Stimulated activated CD8-positive, alpha-beta memory T cell treated with anti-CD3 and anti-CD28 coated beads, Interleukin-15, amount 100 ng/mL, for 48 hours (primary cell): ENCODE measurements at regions not wholly inside any gene's neighbourhood (a gene's known extent, or its start where the extent isn't known, plus 50 kb on each side); places are given as distances from the start of the nearest gene placed in this dataset.

Experiments used
- DNase-seq, 2 donors: peaks; one replicate each; pipeline ENCODE4 v3.0.0-alpha.2; 2020; ENCODE audit warnings: low read depth in 2 of 2

DNA sequence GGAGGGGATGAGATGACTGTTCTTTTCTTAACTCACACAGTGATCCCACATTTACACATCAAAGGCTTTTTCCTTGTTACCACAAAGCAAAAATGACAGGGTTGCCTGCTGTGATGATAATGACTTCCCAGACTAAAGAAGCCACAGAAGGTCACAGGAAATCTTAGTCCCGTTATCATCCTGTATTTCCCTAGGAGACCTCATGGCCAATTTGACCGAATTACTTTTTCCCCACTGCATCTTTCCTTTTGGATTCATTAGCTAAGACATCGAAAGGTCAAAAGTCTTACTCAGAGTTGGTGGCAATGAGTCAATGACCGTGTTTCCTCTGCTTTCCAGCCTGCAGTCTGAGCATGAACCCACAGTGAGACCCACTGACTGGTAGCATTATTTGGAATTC lies 130.1 kb upstream of the INHBA start:
- DNase-seq, result no peak

DNA sequence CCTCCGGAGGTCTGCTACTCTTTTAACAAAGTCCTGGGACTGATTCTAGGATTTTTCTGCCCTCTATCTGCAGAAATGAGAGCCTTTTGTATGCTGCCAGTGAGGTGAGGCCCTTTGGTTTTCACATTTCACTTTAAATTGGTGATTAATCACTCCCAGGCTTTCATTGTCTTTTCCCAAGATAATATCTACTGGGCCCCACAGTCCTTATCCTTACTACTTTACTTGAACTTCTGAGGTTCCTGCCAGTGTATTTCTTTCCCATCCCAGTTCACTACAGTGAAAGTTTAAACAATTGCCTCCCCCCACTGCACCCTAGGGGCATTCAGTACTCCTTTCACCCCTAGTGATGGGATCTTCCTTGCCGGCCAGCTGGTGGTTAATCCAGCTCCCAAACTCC lies 127.4 kb upstream of the INHBA start:
- no peak for DNase-seq

DNA sequence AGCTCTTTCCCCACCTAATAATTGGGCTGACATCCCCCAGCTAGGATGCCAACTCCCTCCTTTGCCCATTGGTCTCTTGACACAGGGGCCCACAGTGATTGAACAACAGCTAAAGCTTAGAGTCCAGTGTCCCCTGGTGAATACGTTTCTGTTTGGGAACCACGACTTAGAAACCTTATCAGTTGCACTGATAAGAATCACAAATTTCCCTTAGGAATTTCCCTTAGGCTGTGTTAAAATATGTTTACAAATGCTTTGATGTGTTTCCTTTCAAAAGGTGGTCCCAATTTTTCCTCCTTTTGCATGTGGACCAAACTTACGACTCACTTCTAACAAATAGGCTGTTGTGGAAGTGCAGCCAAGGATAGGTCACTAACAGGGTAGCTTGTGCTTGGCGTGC lies 126.0 kb upstream of the INHBA start:
- DNase-seq, result no peak

DNA sequence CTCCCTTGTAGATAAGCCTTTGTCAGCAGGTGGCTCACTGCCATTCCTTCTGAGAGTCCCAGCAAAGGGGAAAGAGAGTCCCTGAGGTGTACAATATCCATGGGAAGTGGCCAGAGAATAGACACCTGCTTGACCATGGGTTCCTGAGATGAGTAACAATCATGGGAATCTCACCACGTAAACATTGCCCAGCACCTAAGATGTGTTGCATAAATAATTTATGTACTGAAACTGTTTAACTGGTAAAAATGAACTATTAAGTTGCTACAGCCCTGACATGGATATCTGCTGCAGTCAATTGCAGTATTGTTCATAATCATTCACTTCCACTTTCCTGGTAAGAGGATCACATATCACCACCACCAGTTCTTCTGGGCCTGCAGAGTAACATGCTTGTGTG lies 123.8 kb upstream of the INHBA start:
- no peak for DNase-seq

DNA sequence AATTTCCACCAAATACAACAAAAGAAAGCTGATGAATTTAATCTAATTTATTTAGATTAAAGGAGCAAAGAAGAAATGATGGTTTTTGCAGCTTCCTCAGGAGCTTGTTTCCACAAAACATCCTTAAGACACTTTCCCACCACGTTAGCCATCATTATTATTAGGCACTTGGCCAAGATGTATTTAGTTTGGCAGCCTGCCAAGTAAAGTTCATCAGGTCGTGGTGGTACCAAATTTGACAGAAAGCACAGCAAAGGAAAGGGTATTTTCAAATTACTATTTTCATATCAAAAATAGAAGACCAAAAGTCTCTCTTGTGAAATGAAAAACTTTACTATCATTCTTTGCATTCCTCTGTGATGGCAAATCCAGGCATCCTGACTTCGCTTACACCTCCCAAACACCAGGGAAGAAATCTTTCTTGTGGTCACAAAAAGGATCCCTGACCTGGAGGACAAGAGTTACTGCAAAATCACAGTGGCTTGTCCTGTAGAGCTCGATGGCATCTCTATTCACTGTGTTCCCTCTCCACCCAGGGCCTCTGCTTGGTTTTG lies 123.1 kb upstream of the INHBA start:
- DNase-seq, result no peak

DNA sequence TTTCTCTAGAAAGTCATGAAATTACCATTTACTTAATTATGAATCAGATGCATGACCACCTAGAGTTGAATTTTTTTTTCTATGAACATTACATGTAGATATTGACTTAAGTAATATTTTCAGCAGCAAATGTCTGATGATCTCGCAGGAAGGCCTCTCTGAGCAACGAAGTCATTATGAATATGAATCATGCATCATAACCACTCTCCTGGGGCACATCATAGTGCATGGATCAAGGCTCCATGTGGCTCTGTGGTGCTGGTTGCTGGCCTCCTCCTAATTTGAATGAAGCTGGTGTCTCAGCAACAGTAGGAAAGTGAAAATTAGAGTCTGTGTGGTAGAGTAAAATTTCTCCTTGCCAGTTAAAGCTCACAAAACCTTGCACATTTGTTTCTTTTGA lies 121.4 kb upstream of the INHBA start:
- no peak for DNase-seq

DNA sequence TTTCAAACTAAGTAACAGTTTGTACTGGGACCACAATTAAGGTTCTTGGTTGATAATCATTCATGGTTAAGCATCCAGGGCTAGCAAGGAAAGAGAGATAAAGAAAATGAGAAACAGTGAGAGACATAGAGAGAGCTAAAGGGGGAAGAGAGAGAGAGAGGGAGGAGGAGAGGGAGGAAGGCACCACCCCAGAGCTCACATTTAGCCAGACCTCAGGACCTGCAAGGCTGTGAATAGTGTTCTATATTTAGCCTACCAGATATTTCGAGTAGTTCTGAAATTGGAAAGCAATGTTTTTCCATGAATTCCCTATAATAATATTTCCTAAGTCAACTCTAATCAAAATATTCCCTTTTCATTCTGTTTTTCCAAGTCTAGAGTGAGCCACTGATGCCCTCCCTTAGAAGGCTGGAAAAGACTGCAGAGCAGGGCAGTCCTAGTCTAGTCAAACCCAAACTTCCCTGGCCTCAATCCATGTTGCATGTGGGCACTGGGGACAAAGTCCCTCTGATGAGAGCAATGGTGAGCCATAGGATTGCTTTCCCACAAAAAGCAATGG lies 119.4 kb upstream of the INHBA start:
- DNase-seq, result no peak

DNA sequence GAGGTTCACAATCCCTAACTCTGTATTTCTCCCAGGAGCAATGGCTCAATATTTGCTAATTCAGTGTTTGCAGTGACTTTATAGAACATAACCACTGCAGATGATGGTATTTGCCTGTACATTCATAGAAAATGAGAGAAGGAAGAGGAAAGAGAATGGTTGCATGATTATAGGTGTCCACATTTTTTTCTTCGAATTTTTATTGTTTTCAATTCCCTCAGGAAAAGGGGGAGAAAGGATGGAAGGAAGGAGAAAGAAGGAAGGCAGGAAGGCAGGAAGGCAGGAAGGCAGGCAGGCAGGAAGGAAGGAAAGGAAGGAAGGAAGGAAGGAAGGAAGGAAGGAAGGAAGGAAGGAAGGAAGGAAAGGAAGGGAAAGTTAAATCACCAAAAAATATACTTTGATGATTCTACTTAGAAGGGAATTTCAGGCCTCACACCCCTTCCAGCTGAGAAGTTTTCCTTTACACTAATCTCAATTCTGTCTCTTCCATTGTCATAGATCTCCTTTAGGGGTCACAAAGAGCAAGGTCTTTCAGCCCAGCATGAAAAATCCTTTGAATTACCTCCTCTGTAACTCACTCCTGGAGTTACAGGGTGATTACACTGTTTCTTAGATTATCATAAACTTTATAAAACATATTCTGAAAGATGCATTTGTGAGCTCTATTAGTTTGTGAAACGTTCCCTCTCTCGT lies 118.8 kb upstream of the INHBA start:
- DNase-seq, result no peak

DNA sequence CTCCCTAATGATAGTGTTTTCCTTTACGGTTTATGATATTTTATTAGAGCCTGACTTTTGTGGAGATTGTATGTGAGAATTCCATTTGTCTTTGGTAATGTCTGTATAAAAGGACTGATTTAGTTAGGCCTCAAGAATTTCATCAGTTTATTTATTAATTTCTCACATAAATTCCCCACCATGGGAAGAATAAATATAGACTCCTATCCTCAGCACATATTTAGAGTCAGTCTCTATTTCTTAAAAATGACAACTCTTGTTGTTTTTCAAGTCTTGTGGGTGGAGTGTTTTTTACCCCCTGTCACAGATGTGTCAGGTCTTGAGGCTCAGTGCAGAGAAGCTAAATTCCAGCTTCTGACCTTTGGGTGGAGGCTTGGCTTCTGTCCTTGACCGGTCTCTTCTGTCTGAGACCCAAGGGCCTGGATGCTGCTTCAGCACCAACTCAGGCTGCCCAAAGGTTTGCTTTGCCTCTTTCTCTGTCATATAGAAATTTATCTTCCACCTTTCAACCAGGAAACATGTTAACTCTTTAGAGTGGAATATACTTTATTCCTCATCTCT lies 117.3 kb upstream of the INHBA start:
- no peak for DNase-seq

DNA sequence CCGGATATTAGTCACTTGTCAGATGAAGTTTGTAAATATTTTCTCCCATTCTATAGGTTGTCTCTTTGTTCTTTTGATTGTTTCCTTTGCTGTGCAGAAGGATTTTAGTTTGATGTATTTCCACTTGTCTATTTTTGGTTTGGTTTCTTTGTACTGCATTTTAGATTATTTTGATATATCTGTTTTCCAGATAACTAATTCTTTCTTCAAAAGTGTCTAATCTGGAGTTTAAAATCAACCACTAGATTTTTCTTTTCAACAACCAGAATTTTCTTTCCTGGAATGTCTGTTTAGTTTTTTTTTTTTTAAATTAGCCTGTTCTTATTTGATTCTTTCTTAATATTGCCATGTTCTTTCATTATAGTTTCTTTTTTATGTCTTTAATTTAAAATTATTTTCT lies 116.8 kb upstream of the INHBA start:
- DNase-seq, result no peak

DNA sequence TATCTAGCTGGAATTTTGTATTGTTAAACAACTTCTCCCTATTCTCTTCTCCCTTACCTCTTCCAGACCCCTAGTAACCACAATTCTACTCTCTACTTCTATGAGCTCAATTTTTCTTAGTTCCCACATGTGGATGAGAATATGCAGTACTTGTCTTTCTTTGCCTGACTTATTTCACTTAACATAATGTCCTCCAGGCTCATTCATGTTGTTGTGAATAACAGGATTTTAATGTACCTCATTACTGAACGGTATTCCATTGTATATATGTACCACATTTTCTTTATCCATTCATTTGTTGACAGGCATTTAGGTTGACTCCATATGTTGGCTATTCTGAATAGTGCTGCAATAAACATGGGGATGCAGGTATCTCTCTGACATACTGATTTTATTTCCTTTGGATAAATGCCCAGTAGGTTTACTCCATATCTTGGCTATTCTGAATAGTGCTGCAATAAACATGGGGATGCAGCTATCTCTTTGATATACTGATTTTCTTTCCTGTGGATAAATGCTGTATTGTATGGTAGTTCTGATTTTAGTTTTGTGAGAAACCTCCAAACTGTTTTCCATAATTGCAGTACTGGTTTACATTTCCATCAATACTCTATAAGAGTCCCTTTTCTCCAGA lies 116.0 kb upstream of the INHBA start:
- no peak for DNase-seq

DNA sequence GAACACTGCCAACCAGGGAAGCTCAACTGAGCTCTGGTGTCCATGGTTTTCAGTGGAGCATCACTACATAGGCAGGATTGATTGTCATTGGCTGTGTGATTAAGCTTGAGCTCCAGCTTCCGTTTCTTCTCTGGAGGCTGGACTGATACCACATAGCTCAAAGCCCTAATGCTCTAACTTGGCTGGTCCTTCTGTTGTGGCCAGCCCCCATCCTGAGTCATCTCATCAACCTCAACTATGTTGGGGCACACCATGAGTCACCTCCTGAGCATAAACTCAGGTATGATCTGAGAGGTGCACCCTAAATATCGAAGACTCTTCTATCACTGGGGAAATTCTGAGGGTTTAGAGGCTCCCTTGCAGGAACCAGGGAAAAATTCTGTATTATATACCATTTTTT lies 114.5 kb upstream of the INHBA start:
- peak in 1 of 2 donors; percentile 19 for DNase-seq

DNA sequence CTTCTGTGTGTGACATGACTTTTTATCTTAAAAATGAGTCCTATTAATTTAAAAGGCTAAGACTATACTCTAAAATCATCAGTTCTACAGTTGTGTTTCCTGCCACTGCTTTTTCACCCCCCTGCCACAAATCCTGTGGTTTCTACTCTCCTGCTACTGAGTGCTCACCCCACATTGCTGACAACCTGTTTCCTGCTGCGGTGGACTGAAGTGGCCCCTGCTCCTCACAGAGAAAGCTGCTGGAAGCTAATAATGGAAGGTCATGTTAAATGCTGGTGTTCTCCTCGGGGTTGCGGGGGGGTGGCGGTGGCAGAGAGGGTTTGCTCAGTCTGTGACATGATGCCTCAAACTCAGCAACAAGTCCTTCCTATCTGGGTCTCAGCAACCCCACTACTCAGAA lies 113.2 kb upstream of the INHBA start:
- peak in 1 of 2 donors; percentile 3 for DNase-seq

DNA sequence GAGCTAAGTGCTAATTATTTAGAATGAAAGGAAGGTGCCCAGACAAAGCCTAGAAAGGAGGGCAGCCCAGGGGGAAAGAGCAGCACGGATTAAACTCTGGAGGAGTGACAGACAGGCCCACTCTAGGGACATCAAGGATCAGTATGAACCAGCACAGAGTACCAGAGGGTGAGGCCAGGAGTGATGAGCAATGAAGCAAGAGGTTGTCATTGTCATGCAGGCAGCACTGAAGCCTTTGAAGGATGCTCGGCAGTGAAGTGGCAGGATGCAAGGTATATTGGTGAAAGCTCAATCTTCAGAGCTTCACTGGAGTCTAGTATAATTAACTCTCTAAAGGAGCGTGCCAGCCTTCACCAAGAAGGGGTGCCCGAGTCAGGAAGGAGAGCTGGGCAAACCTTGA lies 112.0 kb upstream of the INHBA start:
- no peak for DNase-seq

DNA sequence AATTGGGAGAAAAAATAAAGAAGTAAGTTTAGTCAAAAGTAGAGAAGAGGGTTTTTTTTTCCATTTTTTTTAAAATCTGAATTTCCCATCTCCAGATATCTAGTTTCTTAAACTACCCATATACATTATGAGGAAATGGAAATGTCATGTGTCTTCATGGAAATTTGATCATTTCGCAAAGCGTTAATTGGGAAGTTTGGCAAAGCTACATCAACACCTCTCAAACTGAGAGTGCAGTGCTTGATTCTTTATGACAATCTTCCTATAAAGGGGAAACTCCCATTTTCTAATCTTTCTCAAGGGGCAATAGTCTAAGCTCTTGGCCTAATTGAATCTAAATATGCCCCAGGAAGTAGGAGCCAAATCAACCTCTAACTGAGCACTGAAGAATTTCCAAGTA lies 110.4 kb upstream of the INHBA start:
- no peak for DNase-seq

DNA sequence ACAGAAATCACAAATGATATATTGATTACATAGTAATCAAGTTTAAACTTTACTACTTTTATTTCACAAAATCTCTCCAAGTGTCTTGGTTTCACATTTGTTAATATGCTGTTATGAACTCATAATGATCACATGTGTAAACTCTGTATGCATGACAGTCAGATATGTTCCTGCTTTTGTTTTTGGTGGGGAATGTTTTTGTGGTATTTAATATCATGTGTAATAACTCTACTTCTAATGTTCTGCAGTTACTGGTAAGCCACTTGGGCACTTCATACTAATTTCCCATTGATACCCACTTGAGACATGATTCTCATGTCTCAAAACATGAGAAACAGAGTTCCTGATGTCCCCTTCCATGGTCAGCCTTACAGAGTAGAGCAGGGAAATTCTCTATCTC lies 109.1 kb upstream of the INHBA start:
- DNase-seq, result no peak

DNA sequence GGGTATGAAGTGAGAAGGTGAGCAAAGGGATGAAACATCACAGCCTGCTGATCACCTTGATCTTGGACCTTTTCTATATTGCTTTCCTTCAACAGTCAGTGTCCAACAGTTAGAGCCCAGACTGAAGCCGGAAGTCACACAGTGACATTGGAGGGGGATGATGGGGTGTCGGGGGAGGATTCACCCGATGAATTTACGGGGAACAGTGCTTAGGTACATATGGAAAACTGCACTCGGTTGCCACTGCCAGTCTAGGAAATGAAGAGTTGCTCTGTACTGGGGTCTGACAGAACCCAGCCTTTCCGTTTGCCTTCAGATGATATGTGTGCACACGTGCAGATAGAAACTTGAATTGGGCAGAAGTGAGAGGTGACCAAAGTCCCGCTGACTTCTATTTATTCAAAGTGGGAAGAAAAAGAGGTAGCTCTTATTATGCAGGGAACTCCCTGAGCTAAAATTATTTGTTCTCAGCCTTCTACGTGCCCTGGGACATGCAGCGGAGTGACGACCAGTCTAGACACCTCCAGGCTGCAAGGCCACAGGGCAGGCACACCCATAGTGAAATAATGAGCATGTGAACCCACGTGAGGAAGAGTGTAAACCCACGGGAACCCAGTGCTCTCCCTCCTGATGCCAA lies 107.2 kb upstream of the INHBA start:
- DNase-seq, result no peak

DNA sequence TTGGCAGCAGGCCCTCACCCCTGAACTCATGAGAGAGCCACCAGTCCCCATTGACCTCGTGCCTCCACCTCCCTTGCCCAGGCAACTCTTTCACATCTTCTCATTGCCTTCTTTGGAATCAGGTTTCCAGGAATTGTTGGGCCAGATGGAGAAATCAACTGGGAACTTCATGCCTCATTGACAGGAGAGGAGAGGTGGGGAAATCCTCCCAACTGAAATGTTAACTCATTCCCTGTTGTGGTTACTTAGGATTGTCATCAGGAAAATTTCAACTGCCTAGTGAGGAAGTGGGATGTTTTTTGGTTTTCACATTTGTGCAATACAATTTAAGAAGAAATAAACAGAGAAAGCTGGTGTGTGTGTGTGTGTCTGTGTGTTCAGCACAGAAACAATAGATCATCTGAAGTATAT lies 106.6 kb upstream of the INHBA start:
- no peak for DNase-seq

DNA sequence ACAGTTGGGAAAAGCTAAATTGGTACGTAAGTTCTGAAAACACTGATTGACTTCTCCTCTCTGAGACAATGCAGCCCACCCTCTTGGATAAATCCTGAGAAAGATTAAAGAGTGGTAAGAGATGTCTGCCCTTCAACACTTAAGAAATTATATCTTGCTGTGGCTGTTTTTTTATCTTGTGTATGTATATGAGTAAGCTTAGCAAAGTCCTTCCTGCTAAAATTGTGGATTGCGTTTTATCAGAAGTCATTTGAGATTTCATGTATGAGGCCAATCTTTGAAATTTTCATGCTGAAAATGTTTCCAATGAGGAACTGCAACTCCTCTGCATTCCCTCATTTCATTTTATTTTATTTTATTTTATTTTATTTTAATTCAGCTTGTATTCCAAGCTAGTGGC lies 106.2 kb upstream of the INHBA start:
- no peak for DNase-seq

DNA sequence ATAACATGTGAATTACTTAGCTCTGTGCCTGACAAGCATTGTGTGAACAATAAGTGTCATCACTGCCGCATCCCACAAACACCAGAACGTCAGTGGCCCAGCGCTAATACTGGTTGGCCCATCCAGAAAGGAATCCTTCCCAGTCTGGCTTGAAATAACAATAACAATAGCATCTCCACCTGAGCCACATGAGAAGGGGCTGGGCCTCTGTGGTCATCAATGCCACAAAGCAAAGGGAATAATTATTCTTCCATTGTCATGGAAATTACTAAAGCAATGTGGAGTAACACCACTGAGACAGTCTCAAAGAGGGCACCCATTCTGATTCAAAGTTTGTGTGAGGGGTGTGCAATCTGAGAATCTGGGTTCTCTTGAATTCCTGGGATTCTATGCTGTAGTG lies 105.7 kb upstream of the INHBA start:
- DNase-seq, result no peak

DNA sequence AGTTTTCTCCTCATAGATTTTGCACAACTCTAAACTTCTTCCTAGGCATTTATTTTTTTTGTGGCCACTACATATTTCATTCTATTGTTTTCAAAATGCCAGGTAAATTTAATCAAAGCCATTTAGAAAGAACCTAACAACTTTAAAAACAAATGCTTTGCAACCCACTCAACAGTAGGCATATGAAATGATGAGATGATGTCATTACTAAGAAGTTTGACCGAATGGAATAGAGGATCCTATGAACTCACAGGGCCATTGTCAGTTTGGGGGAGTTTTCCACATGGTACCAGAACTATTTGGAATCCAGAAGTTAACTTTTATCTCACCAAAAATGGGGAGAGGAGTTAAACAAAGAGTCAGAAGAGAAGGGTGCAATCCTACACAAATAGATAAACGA lies 100.7 kb upstream of the INHBA start:
- no peak for DNase-seq

DNA sequence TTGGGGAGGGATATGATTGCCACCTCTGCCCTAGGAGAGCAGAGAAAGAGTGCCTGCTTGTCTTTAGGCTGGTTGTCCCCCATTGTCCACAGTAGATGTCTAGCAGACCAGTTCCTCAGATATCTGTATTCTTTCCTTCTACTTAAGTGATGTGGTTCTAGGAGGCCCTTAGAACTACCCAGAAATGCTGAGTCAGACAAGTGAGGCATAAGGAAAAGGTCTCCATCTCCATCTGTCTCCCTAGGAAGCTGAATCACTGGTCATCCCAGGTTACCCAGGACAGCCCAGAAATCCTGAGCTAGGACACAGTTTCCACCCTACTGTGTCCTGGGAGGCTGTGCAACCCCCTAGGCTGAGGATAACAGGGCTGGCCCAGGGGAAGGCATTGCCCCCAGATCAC lies 93.4 kb upstream of the INHBA start:
- no peak for DNase-seq
